ENCODE measurements at regions not wholly inside any gene's neighbourhood (a gene's known extent, or its start where the extent isn't known, plus 50 kb on each side); places are given as distances from the start of the nearest gene placed in this dataset.

DNA sequence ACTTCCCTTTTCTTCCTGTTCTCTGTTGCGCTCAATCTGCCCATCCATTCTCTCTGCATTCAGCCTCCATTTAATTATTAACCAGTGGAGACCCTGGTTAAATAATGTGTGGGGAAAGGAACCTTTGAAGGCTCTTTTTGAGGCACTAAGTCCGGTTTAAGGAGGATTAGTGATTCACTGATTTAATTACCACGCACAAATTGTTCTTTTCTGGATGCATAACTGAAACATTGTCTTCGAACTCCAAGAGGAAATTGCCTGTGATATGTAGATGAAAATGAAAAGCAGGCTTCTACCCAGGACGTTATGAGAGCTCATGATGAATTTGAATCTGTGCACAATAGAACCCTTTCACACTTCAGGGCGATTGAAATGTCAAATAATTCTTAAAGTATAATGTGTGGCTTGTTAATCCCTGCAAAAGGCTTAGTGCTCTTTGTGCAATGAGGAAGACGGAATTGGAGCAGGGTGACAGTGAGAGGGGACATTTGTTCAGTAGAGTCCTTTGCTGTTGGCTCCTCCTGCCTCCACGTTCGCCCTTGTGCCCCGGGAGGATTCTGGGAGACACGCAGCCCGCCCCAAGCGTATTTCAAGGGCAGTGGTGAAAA is 51.1 kb upstream of the ZNF236 start:
- no peak for DNase-seq
- Mint-ChIP-seq H3K4me1 (no peaks in the 10 kb centered on the region), H3K27ac (peak overlapping the region in 1 of 6 donors; percentile 6), H3K9me3 (peaks cover 7 to 23% (median 11%) of the 10 kb centered on the region in 7 donors), H3K36me3 (peaks cover 0 to 5% of the 10 kb centered on the region in 2 donors), H3K4me3 (no peak overlapping the region), H3K27me3 (peaks cover 12 to 32% (median 26%) of the 10 kb centered on the region in 3 donors)
- no peak for ATAC-seq (ENCODE audit: low read depth in 2 of 2)

DNA sequence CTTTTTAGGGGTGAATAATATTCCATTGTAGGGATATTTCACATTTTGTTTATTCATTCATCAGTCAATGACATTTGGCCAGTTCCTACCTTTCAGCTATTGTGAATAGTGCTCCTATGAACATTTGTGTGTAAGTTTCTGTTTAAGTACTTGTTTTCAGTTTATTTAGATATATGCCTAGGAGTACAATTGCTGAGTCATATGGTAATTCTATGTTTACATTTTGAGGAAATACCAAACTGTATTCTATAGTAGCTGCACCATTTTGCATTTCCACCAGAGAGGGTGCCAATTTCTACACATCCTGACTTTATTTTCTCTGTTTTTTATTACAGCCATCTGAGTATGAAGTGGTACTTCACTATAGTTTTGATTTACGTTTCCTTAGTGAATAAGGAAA is 54.4 kb upstream of the ZNF236 start:
- Mint-ChIP-seq H3K4me3 (no peak overlapping the region), H3K9me3 (peaks cover 7 to 23% (median 11%) of the 10 kb centered on the region in 7 donors), H3K4me1 (no peaks in the 10 kb centered on the region), H3K27ac (no peak overlapping the region), H3K27me3 (peaks cover 12 to 34% (median 28%) of the 10 kb centered on the region in 3 donors), H3K36me3 (peaks cover 0 to 5% of the 10 kb centered on the region in 2 donors)
- DNase-seq (no peak), ATAC-seq (ENCODE audit: low read depth in 2 of 2) (no peak)

DNA sequence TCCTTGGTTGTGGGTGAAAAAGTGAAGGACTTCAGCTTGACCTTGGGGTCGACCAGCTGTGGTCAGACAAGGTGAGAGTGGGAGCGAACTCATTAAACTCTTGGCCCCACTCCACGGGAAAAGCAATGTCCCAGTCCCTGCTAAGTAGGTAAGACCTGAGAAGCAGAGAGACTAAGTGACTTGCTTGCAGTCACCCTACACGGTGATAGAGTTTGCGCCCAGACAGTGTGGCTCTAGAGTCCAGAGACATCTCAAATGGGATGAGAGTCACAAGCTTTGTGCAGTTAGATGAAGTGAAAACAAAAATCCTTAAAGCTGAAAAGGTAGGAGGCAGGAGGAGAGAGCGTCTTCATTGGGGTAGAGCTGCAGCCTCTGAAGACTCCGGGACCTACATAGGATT is 55.9 kb upstream of the ZNF236 start:
- ATAC-seq (ENCODE audit: low read depth in 2 of 2) (no peak), DNase-seq (no peak)
- no peak overlapping the region for H3K27ac Mint-ChIP-seq
- no peaks in the 10 kb centered on the region for H3K4me1 Mint-ChIP-seq
- peaks cover 0 to 5% of the 10 kb centered on the region in 2 donors for H3K36me3 Mint-ChIP-seq
- no peak overlapping the region for H3K4me3 Mint-ChIP-seq
- peaks cover 7 to 23% (median 17%) of the 10 kb centered on the region in 7 donors for H3K9me3 Mint-ChIP-seq
- peaks cover 21 to 26% (median 26%) of the 10 kb centered on the region in 3 donors for H3K27me3 Mint-ChIP-seq

DNA sequence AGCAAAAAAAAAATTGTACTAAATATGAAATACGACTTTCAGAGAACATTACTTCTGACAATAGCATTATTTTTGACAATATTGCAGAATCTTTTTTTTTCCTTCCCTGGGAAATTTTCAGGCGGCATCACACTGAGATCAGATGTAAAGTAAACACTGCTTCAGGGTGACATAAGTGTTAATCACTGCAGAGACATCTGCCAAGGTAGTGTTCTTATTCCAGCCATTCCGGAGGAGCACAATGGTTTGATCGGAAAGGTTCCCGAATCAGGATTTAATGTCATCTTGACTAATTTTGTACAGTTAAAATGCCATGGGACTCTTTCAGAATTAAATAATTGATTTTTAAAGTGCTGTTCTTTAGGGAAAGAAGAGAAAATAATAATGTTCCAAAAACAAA is 56.7 kb upstream of the ZNF236 start:
- Mint-ChIP-seq H3K36me3 (peaks cover 0 to 5% of the 10 kb centered on the region in 2 donors), H3K27ac (no peak overlapping the region), H3K27me3 (peaks cover 21 to 22% (median 22%) of the 10 kb centered on the region in 3 donors), H3K4me3 (no peak overlapping the region), H3K4me1 (no peaks in the 10 kb centered on the region), H3K9me3 (peaks cover 7 to 23% (median 17%) of the 10 kb centered on the region in 7 donors)
- ATAC-seq (ENCODE audit: low read depth in 2 of 2) (no peak), DNase-seq (no peak)

DNA sequence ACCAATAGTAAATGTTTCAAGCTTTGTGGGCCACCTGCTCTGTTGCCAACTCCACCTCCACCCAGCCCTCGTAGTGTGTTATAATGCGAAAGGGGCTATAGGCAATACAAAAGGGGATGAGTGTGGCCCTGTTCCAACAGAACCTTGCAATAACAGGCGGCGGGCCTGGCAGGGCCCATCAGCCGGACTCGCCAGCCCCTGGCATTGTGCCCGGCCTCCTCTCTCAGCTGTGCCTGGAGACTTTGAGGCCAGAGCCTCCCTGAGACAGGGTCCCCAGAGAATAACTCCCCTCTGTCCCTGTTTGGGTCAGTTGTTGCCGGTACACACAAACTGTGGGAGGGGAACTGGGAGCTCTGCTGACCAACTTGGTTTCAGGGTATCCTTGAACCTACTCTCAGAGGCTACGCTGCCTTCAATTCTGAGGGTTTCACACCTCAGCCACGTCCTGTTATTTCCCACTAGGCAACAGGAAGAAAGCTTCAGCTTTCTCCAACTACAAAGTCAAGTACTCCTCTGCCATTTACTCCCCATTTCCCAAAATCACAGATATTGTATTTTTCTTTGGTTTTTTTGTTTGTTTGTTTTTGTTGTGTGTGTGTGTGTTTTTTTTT is 58.0 kb upstream of the ZNF236 start:
- no peak for DNase-seq
- Mint-ChIP-seq H3K4me1 (no peaks in the 10 kb centered on the region), H3K27ac (no peak overlapping the region), H3K9me3 (peaks cover 5 to 22% (median 15%) of the 10 kb centered on the region in 7 donors), H3K4me3 (no peak overlapping the region), H3K27me3 (peaks cover 21 to 22% (median 22%) of the 10 kb centered on the region in 3 donors), H3K36me3 (peaks cover 0 to 5% of the 10 kb centered on the region in 2 donors)
- ATAC-seq (ENCODE audit: low read depth in 2 of 2), result no peak

DNA sequence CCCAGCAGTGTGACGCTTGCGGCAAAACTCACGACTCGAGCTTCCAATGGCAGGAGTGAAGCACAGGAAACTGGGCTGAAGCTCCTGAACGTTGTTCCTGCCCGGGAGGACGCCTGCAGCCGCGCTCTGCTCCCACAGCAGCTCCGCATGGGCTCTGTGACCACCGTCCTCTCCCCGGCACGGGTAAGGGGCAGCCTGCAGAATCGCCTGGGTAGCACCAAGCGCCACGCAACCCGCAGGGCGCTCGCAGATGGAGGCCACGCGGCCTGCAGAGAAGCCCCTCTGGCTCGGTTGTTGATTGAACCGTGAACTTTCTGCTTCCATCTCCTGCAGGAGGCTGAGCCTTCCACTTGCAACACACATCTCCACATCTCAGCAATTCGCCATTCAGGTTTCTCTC is 63.3 kb upstream of the ZNF236 start:
- DNase-seq, result no peak
- no peak for ATAC-seq (ENCODE audit: low read depth in 2 of 2)

DNA sequence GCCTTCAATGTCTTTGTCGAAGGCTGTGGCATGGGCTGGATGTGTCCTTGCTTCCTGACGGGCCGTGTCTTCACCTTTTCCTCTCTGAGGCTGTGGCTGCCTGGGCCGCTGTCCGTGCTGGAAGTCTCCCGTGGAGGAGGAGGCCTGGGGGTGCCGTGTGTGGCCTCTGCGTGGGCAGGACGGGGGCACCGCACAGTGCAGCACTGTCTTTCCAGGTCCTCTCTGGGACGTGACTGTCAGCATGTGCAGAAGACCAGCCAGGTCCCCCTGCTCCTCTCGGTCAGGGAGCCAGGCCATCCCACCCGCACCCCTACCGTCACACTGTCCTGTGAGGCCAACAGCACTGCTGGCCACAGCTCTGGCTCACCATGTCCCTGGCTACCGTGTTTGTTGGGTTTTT is 64.4 kb upstream of the ZNF236 start:
- peaks cover 0 to 10% (median 0%) of the 10 kb centered on the region in 7 donors for H3K9me3 Mint-ChIP-seq
- peak overlapping the region in 1 of 6 donors; percentile 49 for H3K27ac Mint-ChIP-seq
- DNase-seq (no peak), ATAC-seq (ENCODE audit: low read depth in 2 of 2) (no peak)
- H3K4me1 Mint-ChIP-seq, result no peaks in the 10 kb centered on the region
- no peak overlapping the region for H3K4me3 Mint-ChIP-seq
- peaks cover 0 to 10% (median 0%) of the 10 kb centered on the region in 3 donors for H3K27me3 Mint-ChIP-seq
- no peaks in the 10 kb centered on the region for H3K36me3 Mint-ChIP-seq

More for the DNA sequence above, 63.3 kb upstream of the ZNF236 start:
- Mint-ChIP-seq H3K4me1 (no peaks in the 10 kb centered on the region), H3K9me3 (peaks cover 0 to 9% (median 0%) of the 10 kb centered on the region in 7 donors), H3K4me3 (no peak overlapping the region), H3K27ac (no peak overlapping the region), H3K27me3 (peaks cover 0 to 10% (median 0%) of the 10 kb centered on the region in 3 donors), H3K36me3 (no peaks in the 10 kb centered on the region)

DNA sequence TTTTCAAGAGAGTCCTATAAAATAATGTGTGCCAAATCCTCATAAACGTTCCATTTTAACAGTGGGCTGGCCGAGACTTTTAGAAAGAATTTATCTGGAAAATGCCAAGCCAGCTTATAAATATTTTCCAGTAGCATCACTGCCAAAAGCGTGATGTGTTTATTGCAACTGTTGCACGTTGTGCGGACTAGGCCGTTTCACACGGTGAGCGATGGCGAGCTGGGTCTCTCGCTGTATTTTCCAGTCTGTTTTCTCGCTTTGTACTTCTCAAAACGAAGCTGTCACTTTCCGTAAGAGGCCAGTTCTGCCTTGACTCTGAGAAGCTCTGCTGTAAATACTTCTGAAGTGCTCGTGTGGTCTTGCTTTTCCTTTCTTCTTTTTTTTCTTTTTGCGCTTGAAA is 65.0 kb upstream of the ZNF236 start:
- Mint-ChIP-seq H3K4me3 (no peak overlapping the region), H3K9me3 (peaks cover 0 to 13% (median 3%) of the 10 kb centered on the region in 7 donors), H3K27ac (no peak overlapping the region), H3K27me3 (peaks cover 0 to 9% (median 0%) of the 10 kb centered on the region in 3 donors), H3K4me1 (no peaks in the 10 kb centered on the region), H3K36me3 (no peaks in the 10 kb centered on the region)
- no peak for DNase-seq
- no peak for ATAC-seq (ENCODE audit: low read depth in 2 of 2)

DNA sequence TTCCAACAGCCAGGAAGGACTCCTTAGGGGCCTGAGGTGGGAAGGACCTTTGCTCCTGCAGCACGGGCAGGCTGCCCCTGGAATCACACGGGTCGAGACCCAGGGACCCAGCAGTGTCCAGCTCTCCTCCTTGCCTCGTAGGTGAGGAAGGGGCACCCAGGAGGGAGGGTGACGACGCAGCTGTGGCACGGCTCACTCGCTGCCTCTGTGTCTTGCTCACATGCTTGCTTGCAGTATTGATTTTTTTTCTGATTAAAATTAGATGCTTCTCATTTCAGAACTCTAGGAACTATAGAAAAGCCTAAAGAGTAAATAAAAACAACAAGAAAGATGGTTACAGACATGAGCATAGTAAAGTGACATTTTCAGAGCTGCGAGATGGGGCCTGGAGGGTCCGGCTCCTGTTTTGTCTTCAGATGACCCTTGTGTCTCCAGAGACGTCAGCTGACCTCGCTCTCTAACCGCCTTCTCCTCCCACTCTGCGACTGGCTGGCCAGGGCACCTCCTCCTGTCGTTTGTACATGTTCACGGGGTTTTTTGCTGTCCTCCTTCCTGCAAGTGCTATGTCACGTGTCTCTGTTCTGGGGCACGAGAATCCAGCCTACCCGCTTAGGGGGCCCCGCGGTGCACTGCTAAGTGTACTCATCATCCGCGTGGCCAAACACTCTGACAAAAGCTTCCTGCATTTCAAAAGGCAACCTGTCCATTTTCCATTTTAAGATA is 65.7 kb upstream of the ZNF236 start:
- H3K9me3 Mint-ChIP-seq, result peaks cover 0 to 11% (median 4%) of the 10 kb centered on the region in 7 donors
- H3K27me3 Mint-ChIP-seq, result peaks cover 0 to 3% (median 0%) of the 10 kb centered on the region in 3 donors
- peak overlapping the region in 1 of 6 donors; percentile 67 for H3K27ac Mint-ChIP-seq
- DNase-seq (no peak), ATAC-seq (ENCODE audit: low read depth in 2 of 2) (no peak)
- no peak overlapping the region for H3K4me3 Mint-ChIP-seq
- H3K4me1 Mint-ChIP-seq, result no peaks in the 10 kb centered on the region
- H3K36me3 Mint-ChIP-seq, result no peaks in the 10 kb centered on the region

DNA sequence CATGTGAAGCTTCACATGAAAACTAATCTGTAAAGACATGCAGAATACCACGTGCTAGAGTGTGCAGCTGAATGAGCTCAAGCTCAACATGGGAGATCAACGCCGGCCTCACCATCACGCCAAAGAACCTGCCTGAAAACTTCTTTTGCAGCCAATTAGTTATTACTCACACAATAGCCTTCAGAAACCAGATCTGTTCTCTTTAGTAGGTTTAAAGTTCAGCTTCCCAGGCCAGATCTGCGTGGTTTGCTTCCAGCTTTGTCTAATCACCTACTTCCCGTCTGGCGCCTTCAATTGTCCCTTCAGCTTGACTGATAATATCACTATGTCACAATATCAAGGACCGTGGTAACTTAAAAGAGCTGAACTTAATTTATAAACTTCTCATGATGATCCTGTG is 68.0 kb upstream of the ZNF236 start:
- DNase-seq (no peak), ATAC-seq (ENCODE audit: low read depth in 2 of 2) (no peak)
- Mint-ChIP-seq H3K27ac (no peak overlapping the region), H3K9me3 (peaks cover 0 to 31% (median 20%) of the 10 kb centered on the region in 7 donors), H3K27me3 (no peaks in the 10 kb centered on the region), H3K36me3 (no peaks in the 10 kb centered on the region), H3K4me3 (no peak overlapping the region), H3K4me1 (no peaks in the 10 kb centered on the region)

DNA sequence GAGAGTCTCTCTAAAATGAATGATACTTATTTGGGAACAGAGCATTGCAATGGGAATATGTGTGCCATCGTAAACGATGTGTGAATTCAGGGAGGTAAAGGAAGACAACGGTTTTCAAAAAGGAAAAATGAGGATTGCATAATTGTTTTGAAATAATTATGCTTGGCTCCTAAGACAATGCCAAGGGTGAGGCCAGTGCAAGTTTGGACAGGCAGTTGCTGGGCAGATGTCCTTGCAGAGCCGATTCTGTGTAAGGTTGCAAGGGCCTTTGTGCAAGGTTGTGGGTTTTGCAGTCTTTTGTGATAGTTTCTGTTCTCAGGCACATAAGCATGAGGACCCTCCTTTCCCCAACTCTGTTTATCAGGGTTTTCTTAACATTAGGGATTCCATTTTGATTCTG is 70.0 kb upstream of the ZNF236 start:
- H3K4me1 Mint-ChIP-seq, result no peaks in the 10 kb centered on the region
- ATAC-seq (ENCODE audit: low read depth in 2 of 2), result no peak
- H3K27me3 Mint-ChIP-seq, result peaks cover 0 to 4% (median 0%) of the 10 kb centered on the region in 3 donors
- H3K9me3 Mint-ChIP-seq, result peaks cover 0 to 44% (median 31%) of the 10 kb centered on the region in 7 donors
- no peak overlapping the region for H3K27ac Mint-ChIP-seq
- no peak for DNase-seq
- peaks cover 5 to 6% of the 10 kb centered on the region in 2 donors for H3K36me3 Mint-ChIP-seq
- H3K4me3 Mint-ChIP-seq, result no peak overlapping the region

DNA sequence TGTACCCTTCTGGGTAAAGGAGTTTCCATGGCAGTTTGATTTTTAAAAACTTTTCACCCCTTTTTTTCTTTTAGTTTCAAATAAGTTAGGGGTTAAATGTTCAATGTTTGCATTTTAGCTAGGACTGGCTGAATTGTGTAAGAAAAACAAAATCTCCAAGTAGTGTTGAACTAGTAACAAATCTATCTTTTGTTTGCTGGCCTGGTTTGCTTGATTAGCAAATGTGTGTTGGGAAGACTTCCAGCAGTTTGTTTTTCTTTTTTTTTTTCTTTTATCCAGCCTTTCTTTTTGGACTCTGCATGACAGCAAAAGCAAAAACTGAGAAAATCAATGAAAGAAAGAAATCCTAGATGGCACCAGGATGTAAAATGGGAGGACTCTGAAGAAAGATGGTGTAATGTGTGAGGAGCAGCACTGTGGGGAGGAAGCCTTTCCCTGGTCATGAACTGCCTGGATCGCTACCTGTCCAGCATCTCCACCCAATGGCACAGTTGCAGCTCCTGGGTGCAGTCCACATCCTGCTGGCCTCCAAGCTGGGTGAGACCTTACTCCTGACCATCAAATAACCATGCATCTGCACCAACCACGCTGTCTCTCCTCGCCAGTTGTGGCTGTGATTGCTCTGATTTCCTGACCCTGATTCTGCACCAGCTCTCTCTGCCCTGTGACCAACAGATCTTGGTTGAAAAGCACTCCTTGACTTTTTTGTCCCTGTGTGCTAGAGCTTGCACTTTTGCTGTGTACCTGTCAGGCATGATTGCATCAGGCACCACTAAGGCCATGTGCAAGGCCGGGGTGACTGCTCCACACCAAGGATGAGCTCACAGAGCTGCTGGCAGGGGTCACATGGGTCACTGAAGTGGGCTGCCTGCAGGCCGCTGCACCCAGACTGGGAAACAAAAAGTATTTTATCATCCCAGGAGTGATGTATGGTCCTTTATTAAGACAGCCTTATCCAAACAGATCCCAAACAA is 71.2 kb upstream of the ZNF236 start:
- no peak for ATAC-seq (ENCODE audit: low read depth in 2 of 2)
- H3K4me1 Mint-ChIP-seq, result no peaks in the 10 kb centered on the region
- peaks cover 0 to 56% (median 35%) of the 10 kb centered on the region in 7 donors for H3K9me3 Mint-ChIP-seq
- no peak overlapping the region for H3K4me3 Mint-ChIP-seq
- peak overlapping the region in 1 of 6 donors; percentile 7 for H3K27ac Mint-ChIP-seq
- peaks cover 0 to 4% (median 0%) of the 10 kb centered on the region in 3 donors for H3K27me3 Mint-ChIP-seq
- H3K36me3 Mint-ChIP-seq, result peaks cover 5 to 7% of the 10 kb centered on the region in 2 donors
- no peak for DNase-seq

DNA sequence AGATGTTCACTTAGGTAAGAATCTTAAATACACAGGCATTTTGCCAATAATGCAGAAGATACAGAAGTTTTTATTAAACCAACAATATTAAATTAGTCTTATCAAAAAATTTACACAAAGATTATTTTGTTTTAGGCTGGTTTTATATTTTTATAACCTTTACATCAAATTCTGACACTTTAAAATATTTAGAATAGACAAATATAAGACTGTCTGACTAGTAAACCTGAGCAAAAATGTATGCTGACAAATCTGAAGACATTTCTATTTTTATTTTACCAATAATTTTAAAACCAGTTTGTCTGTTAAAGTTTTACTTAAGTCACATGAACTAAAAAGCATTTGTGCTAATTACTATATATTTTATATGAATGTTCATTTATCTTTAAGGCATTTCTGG is 72.1 kb upstream of the ZNF236 start:
- no peak overlapping the region for H3K4me3 Mint-ChIP-seq
- peaks cover 5 to 7% of the 10 kb centered on the region in 2 donors for H3K36me3 Mint-ChIP-seq
- peaks cover 0 to 4% (median 0%) of the 10 kb centered on the region in 3 donors for H3K27me3 Mint-ChIP-seq
- H3K27ac Mint-ChIP-seq, result no peak overlapping the region
- H3K9me3 Mint-ChIP-seq, result peaks cover 0 to 59% (median 35%) of the 10 kb centered on the region in 7 donors
- H3K4me1 Mint-ChIP-seq, result no peaks in the 10 kb centered on the region
- ATAC-seq (ENCODE audit: low read depth in 2 of 2), result no peak
- no peak for DNase-seq

Measured in naive B cell (primary cell).